ENCODE measurements at regions not wholly inside any gene's neighbourhood (a gene's known extent, or its start where the extent isn't known, plus 50 kb on each side); places are given as distances from the start of the nearest gene placed in this dataset.

DNA sequence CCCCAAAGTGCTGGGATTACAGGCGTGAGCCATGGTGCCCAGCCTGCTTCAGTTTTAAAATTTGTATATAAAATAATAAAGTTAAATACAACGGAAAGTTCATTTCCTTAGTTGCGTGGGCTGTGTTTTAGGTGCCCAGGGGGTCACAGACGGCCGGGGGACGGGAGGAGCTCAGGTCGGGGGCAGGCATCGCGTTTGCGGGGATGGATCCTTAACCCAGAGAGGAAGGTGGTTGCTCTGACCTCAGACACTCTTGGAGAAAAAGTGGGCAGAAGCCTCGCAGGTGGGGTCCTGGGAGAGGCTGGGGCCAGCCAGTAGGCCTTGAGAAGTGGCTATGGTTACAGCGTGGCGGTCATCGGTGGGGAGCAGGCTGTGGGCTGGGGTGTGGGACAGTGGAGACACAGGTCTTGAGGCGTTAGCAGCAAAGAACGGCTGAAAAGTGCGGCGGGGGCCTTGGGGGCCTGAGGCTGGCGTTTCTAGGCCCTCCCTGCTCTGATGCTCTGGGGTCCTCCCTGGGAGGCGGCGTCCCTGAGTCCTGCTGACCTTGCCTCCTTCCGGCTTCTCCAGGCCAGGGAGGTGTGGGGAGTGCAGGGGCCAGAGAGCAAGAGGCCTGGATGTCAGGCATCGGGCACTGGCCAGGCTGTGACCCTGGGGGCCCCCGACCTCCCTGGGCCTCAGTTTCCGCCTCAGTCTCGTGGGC lies 54.4 kb downstream of the UNCX start:
- intact Hi-C loops (cut with micrococcal nuclease): no loop called here
- Histone ChIP-seq H3K4me3 (replicated peaks in 1 of 3; ENCODE audit: low read depth in 2 of 3, low read length in 3 of 3) (no peak overlapping the region), H3K9ac (ENCODE audit: insufficient read depth, low read length, poor library complexity, severe bottlenecking) (no peak overlapping the region), H3K36me3 (replicated peaks in 1 of 2; ENCODE audit: control insufficient read depth in 1 of 2, insufficient read depth in 2 of 2, low read length in 2 of 2) (no peaks in the 10 kb centered on the region), H3K79me2 (ENCODE audit: insufficient read depth, low read length) (no peaks in the 10 kb centered on the region), H4K20me1 (ENCODE audit: insufficient read depth, low read length) (no peaks in the 10 kb centered on the region), H3K9me3 (replicated peaks in 1 of 2; ENCODE audit: control insufficient read depth in 1 of 2, insufficient read depth in 1 of 2, low read length in 2 of 2) (no peaks in the 10 kb centered on the region), H3K27me3 (ENCODE audit: control insufficient read depth in 2 of 2, insufficient read depth in 2 of 2, low read length in 2 of 2) (peaks cover 0 to 28% of the 10 kb centered on the region in 2 donors), H2AFZ (ENCODE audit: insufficient read depth, low read depth, low read length, poor library complexity, severe bottlenecking) (no peak overlapping the region), H3K4me2 (replicated peaks; ENCODE audit: extremely low read depth, low read length, poor library complexity, severe bottlenecking) (no peak overlapping the region), H3K4me1 (ENCODE audit: control insufficient read depth in 1 of 2, insufficient read depth in 2 of 2, low read length in 2 of 2) (peaks cover 0 to 5% of the 10 kb centered on the region in 2 donors), H3K27ac (ENCODE audit: low read depth in 1 of 2, low read length in 2 of 2) (no peak overlapping the region)
- Mint-ChIP-seq H3K4me1 (peaks cover 6% of the 10 kb centered on the region), H3K27ac (no peak overlapping the region), H3K36me3 (no peaks in the 10 kb centered on the region), H3K9me3 (peaks cover 0 to 6% (median 0%) of the 10 kb centered on the region in 7 donors), H3K4me3 (no peak overlapping the region), H3K27me3 (ENCODE audit: low read depth in 3 of 3) (peaks cover 27 to 47% (median 40%) of the 10 kb centered on the region in 3 donors)
- TF ChIP-seq, protein P1, sequence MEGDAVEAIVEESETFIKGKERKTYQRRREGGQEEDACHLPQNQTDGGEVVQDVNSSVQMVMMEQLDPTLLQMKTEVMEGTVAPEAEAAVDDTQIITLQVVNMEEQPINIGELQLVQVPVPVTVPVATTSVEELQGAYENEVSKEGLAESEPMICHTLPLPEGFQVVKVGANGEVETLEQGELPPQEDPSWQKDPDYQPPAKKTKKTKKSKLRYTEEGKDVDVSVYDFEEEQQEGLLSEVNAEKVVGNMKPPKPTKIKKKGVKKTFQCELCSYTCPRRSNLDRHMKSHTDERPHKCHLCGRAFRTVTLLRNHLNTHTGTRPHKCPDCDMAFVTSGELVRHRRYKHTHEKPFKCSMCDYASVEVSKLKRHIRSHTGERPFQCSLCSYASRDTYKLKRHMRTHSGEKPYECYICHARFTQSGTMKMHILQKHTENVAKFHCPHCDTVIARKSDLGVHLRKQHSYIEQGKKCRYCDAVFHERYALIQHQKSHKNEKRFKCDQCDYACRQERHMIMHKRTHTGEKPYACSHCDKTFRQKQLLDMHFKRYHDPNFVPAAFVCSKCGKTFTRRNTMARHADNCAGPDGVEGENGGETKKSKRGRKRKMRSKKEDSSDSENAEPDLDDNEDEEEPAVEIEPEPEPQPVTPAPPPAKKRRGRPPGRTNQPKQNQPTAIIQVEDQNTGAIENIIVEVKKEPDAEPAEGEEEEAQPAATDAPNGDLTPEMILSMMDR (IDR thresholded peaks at IDR 0.05): no peak
- no peak for DNase-seq
- 91% methylated on average over 25 of the region's 26 CpGs for WGBS (ENCODE audit: insufficient coverage)

DNA sequence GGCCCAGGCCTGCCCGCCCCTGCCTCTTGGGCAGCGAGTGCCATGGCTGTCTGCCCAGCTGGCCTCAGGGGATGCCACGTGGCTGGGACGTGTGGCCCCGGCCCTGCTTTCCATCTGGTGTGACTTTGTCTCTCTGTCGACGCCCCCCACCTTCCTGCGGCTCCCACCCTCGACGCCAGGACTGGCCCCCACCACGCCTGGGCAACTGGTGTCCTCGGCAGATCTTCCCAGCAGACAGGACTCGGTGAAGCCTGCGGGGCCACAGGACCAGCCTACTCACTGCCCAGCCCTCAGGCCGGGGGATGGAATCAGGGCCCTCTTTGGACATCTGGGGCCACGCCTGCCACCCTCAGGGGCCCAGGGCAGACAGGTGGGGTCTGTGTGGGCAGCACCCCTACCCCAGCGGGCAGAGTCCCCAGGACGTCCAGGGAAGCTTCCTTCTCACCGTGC lies 55.1 kb downstream of the UNCX start:
- Histone ChIP-seq H3K4me3 (replicated peaks in 1 of 3; ENCODE audit: low read depth in 2 of 3, low read length in 3 of 3) (no peak overlapping the region), H3K4me1 (ENCODE audit: control insufficient read depth in 1 of 2, insufficient read depth in 2 of 2, low read length in 2 of 2) (peaks cover 0 to 5% of the 10 kb centered on the region in 2 donors), H3K27me3 (ENCODE audit: control insufficient read depth in 2 of 2, insufficient read depth in 2 of 2, low read length in 2 of 2) (peaks cover 0 to 28% of the 10 kb centered on the region in 2 donors), H4K20me1 (ENCODE audit: insufficient read depth, low read length) (no peaks in the 10 kb centered on the region), H3K36me3 (replicated peaks in 1 of 2; ENCODE audit: control insufficient read depth in 1 of 2, insufficient read depth in 2 of 2, low read length in 2 of 2) (no peaks in the 10 kb centered on the region), H3K27ac (ENCODE audit: low read depth in 1 of 2, low read length in 2 of 2) (no peak overlapping the region), H3K9ac (ENCODE audit: insufficient read depth, low read length, poor library complexity, severe bottlenecking) (no peak overlapping the region), H2AFZ (ENCODE audit: insufficient read depth, low read depth, low read length, poor library complexity, severe bottlenecking) (no peak overlapping the region), H3K9me3 (replicated peaks in 1 of 2; ENCODE audit: control insufficient read depth in 1 of 2, insufficient read depth in 1 of 2, low read length in 2 of 2) (no peaks in the 10 kb centered on the region), H3K4me2 (replicated peaks; ENCODE audit: extremely low read depth, low read length, poor library complexity, severe bottlenecking) (no peak overlapping the region), H3K79me2 (ENCODE audit: insufficient read depth, low read length) (no peaks in the 10 kb centered on the region)
- peaks cover 23 to 49% (median 39%) of the 10 kb centered on the region in 3 donors for H3K27me3 Mint-ChIP-seq (ENCODE audit: low read depth in 3 of 3)
- H3K9me3 Mint-ChIP-seq: peaks cover 0 to 6% (median 0%) of the 10 kb centered on the region in 7 donors
- intact Hi-C loops (cut with micrococcal nuclease): no loop called here
- TF ChIP-seq, protein P1 (IDR thresholded peaks at IDR 0.05): no peak
- DNase-seq: no peak
- H3K4me3 Mint-ChIP-seq: no peak overlapping the region
- WGBS (ENCODE audit: insufficient coverage): 91% methylated on average over 18 of the region's 19 CpGs
- H3K36me3 Mint-ChIP-seq: no peaks in the 10 kb centered on the region
- peaks cover 6% of the 10 kb centered on the region for H3K4me1 Mint-ChIP-seq
- H3K27ac Mint-ChIP-seq: no peak overlapping the region

All from CD14-positive monocyte (primary cell).